ENCODE measurements at regions not wholly inside any gene's neighbourhood (a gene's known extent, or its start where the extent isn't known, plus 50 kb on each side); places are given as distances from the start of the nearest gene placed in this dataset.
A peak's percentile ranks its signal among the peaks of the same experiment; 100 is the strongest.

GRCh38 chr11:27209562-27210005, 153.4 kb downstream of the CCDC34 start (continued):
- TF ChIP-seq ZBTB33 (IDR thresholded peaks at IDR 0.05; ENCODE audit: borderline replicate concordance, low read depth) (peak; percentile 83), CTCF (IDR thresholded peaks at IDR 0.05) (no peak), RAD21 (IDR thresholded peaks at IDR 0.05; ENCODE audit: low read length) (no peak), ELF1 (IDR thresholded peaks at IDR 0.05) (no peak), SIN3A (IDR thresholded peaks at IDR 0.05; ENCODE audit: borderline replicate concordance, low read depth, low read length) (peak; percentile 77; the same call in 1 of the 2 replicates), EP300 (IDR thresholded peaks at IDR 0.05; ENCODE audit: borderline replicate concordance in 1 of 2, low read depth in 1 of 2, low read length in 1 of 2) (peak in 1 of 2 experiments; percentile 96; a peak in 2 of 4 replicates), POLR2AphosphoS5 (IDR thresholded peaks at IDR 0.05; ENCODE audit: low read depth, low read length) (peak; percentile 55; the same call in 1 of the 2 replicates), USF1 (IDR thresholded peaks at IDR 0.05; ENCODE audit: borderline replicate concordance, low read depth) (0 out of 2 replicates have a peak, but pooled peaks have one; percentile 6), USF2 (IDR thresholded peaks at IDR 0.05; ENCODE audit: borderline replicate concordance, low read depth, low read length) (no peak), FOSL2 (IDR thresholded peaks at IDR 0.05; ENCODE audit: borderline replicate concordance, low read depth) (peak; percentile 92), MXI1 (IDR thresholded peaks at IDR 0.05; ENCODE audit: low read depth, low read length) (no peak), FOXM1 (IDR thresholded peaks at IDR 0.05; ENCODE audit: low read depth) (peak; percentile 65; the same call in 1 of the 2 replicates), TCF12 (IDR thresholded peaks at IDR 0.05) (peak; percentile 96), SMC3 (IDR thresholded peaks at IDR 0.05; ENCODE audit: low read depth, low read length) (no peak), RFX5 (IDR thresholded peaks at IDR 0.05; ENCODE audit: low read length) (no peak), TEAD4 (IDR thresholded peaks at IDR 0.05; ENCODE audit: borderline replicate concordance, insufficient read depth) (peak; percentile 92), JUND (IDR thresholded peaks at IDR 0.05) (peak; percentile 97), PBX3 (IDR thresholded peaks at IDR 0.05) (peak; percentile 97), CHD2 (IDR thresholded peaks at IDR 0.05; ENCODE audit: low read length, partially characterized antibody) (no peak), RXRA (IDR thresholded peaks at IDR 0.05; ENCODE audit: borderline replicate concordance, low read depth) (peak; percentile 90)

Data from SK-N-SH (cell line).